ENCODE measurements at regions not wholly inside any gene's neighbourhood (a gene's known extent, or its start where the extent isn't known, plus 50 kb on each side); places are given as distances from the start of the nearest gene placed in this dataset.

DNA sequence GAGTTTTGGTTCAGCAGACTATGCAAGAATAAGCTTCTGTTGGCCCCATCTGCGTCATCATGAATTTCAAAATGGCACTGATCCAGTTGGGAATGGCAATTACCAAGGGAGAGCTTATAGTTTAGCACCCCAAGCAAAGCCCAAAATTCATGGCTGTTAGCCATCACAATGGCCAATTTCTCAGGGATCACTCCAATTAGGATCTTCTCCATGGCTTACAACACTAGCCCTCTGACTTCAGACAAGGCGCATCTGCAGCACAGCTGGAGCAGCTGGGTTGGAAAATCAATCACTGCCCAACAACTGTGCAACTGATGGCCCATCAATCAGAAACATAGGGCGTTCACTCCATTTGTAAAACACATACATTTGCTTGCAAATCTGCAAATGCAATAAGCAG, 273.6 kb downstream of the SRBD1 start:
- no peaks in the 10 kb centered on the region for H3K4me1 Mint-ChIP-seq (ENCODE audit: low read depth)
- H3K4me3 Mint-ChIP-seq: no peak overlapping the region
- H3K9me3 Mint-ChIP-seq: no peaks in the 10 kb centered on the region
- H3K27ac Mint-ChIP-seq: no peak overlapping the region
- no peaks in the 10 kb centered on the region for H3K36me3 Mint-ChIP-seq (ENCODE audit: low read depth)
- H3K27me3 Mint-ChIP-seq: peaks cover 4% of the 10 kb centered on the region

- H3K36me3 Mint-ChIP-seq (ENCODE audit: low read depth): no peaks in the 10 kb centered on the region
- H3K27ac Mint-ChIP-seq: no peak overlapping the region
- no peak overlapping the region for H3K4me3 Mint-ChIP-seq
- no peaks in the 10 kb centered on the region for H3K9me3 Mint-ChIP-seq
- no peaks in the 10 kb centered on the region for H3K4me1 Mint-ChIP-seq (ENCODE audit: low read depth)
- peaks cover 4% of the 10 kb centered on the region for H3K27me3 Mint-ChIP-seq
Measured at GRCh38 chr2:45334205-45334604, 276.9 kb downstream of the SRBD1 start.

DNA sequence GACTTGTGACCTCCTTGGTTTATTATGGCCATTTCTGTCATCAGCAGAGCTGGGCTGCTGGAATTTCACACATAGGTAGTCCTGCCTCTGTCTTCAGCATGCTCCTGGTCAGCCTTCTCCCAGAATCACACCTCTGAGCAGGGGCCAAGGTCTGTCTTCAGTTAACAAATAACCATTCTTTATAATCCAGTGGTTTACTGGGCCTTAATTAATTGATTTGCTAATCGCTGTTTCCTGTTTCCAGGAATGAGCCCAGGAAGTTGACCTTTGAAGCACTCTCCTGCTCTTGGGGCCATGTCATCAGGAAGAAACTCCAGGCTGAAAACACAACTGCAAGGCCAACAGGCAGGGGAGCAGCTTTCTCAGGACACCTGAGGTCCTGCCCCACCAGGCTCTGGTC, 278.5 kb downstream of the SRBD1 start:
- H3K36me3 Mint-ChIP-seq (ENCODE audit: low read depth): no peaks in the 10 kb centered on the region
- H3K4me1 Mint-ChIP-seq (ENCODE audit: low read depth): no peaks in the 10 kb centered on the region
- H3K4me3 Mint-ChIP-seq: no peak overlapping the region
- H3K9me3 Mint-ChIP-seq: no peaks in the 10 kb centered on the region
- H3K27me3 Mint-ChIP-seq: peaks cover 4% of the 10 kb centered on the region
- H3K27ac Mint-ChIP-seq: no peak overlapping the region

DNA sequence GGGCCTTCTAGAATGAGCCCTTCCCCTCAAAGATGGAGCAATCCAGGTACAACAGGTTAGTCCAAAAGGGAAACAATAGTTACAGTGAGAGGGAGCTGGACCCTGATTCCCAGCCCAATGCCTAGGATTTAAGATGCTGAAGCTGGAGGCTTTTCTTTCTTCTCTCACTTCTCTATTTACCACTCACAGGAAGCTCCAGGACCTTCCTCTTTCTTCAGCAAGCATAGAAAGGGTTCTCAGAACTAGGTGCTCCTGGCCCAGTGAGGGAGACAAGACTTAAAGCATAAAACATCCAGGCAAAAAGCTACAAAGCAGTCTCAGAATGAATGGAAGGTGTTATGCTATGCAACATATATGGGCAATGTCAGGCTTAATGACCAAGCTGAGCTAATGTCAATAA, 279.0 kb downstream of the SRBD1 start:
- Mint-ChIP-seq H3K4me3 (no peak overlapping the region), H3K27me3 (peaks cover 4% of the 10 kb centered on the region), H3K4me1 (ENCODE audit: low read depth) (no peaks in the 10 kb centered on the region), H3K36me3 (ENCODE audit: low read depth) (no peaks in the 10 kb centered on the region), H3K9me3 (no peaks in the 10 kb centered on the region), H3K27ac (no peak overlapping the region)

GRCh38 chr2:45331410-45331786, 279.7 kb downstream of the SRBD1 start:
- Mint-ChIP-seq H3K4me3 (no peak overlapping the region), H3K36me3 (ENCODE audit: low read depth) (no peaks in the 10 kb centered on the region), H3K27ac (no peak overlapping the region), H3K9me3 (no peaks in the 10 kb centered on the region), H3K4me1 (ENCODE audit: low read depth) (no peaks in the 10 kb centered on the region), H3K27me3 (peaks cover 4% of the 10 kb centered on the region)

- no peak overlapping the region for H3K4me3 Mint-ChIP-seq
- H3K9me3 Mint-ChIP-seq: no peaks in the 10 kb centered on the region
- no peaks in the 10 kb centered on the region for H3K36me3 Mint-ChIP-seq (ENCODE audit: low read depth)
- H3K27ac Mint-ChIP-seq: no peak overlapping the region
- H3K4me1 Mint-ChIP-seq (ENCODE audit: low read depth): no peaks in the 10 kb centered on the region
- peaks cover 4% of the 10 kb centered on the region for H3K27me3 Mint-ChIP-seq
Measured at GRCh38 chr2:45330637-45331409, 280.2 kb downstream of the SRBD1 start.

DNA sequence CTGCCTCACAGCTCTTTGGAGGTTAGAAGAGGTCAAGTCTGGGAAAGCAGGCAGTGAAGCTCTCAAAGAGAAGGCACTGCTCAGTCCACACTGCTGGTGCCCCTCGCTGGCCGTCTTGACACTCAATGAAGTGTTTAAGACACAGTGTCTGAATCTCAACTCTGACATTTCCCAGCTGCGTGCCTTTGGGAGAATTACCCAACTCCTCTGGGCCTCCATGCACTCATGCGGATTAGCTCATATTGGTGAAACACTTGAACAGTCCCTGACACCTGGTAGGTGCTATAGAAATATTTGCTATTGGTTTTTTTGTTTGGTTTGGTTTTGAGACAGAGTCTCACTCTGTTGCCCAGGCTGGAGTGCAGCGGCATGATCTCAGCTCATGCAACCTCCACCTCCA, 281.0 kb downstream of the SRBD1 start:
- no peaks in the 10 kb centered on the region for H3K36me3 Mint-ChIP-seq (ENCODE audit: low read depth)
- H3K27me3 Mint-ChIP-seq: peaks cover 4% of the 10 kb centered on the region
- H3K9me3 Mint-ChIP-seq: no peaks in the 10 kb centered on the region
- no peak overlapping the region for H3K4me3 Mint-ChIP-seq
- H3K4me1 Mint-ChIP-seq (ENCODE audit: low read depth): no peaks in the 10 kb centered on the region
- H3K27ac Mint-ChIP-seq: no peak overlapping the region

DNA sequence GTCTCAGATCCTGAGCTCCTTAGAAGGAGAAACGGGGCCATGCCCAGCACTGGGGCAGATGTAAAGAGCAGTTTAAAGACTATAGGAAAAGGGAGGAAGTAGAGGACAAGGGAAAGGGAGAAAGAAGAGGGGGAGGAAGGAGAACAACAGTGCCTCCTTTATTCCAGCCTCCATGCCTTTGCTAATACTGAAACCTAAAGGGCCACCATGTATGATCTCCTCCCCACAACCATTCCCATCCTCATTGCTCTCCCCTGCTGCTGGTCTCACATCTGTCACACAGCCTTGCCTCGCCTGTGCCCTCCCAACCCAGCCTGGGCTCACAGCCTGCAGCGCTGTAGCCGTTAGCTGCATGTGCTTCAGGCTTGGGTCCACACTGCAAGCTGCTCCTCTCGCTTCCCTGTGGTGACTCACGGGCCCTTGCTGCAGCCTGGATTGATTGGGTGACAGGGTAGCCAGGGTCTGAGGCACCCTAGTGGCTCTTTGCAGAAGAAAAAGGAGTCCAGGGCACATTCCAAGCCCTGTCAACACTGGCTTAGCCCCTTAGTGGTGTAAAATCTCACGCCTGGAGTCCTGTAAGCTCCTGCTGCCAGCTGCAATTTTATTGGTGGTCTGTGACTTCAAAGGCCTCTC, 281.9 kb downstream of the SRBD1 start:
- H3K27me3 Mint-ChIP-seq: peaks cover 4% of the 10 kb centered on the region
- H3K36me3 Mint-ChIP-seq (ENCODE audit: low read depth): no peaks in the 10 kb centered on the region
- H3K9me3 Mint-ChIP-seq: no peaks in the 10 kb centered on the region
- no peak overlapping the region for H3K27ac Mint-ChIP-seq
- no peaks in the 10 kb centered on the region for H3K4me1 Mint-ChIP-seq (ENCODE audit: low read depth)
- H3K4me3 Mint-ChIP-seq: no peak overlapping the region

- Mint-ChIP-seq H3K4me1 (ENCODE audit: low read depth) (no peaks in the 10 kb centered on the region), H3K4me3 (no peak overlapping the region), H3K36me3 (ENCODE audit: low read depth) (no peaks in the 10 kb centered on the region), H3K27me3 (peaks cover 4% of the 10 kb centered on the region), H3K27ac (no peak overlapping the region), H3K9me3 (no peaks in the 10 kb centered on the region)
Measured at GRCh38 chr2:45328264-45328870, 282.7 kb downstream of the SRBD1 start.

GRCh38 chr2:45323344-45323743, 287.7 kb downstream of the SRBD1 start:
- Mint-ChIP-seq H3K27ac (no peak overlapping the region), H3K4me1 (ENCODE audit: low read depth) (no peaks in the 10 kb centered on the region), H3K9me3 (no peaks in the 10 kb centered on the region), H3K27me3 (peaks cover 6% of the 10 kb centered on the region), H3K4me3 (no peak overlapping the region), H3K36me3 (ENCODE audit: low read depth) (no peaks in the 10 kb centered on the region)

DNA sequence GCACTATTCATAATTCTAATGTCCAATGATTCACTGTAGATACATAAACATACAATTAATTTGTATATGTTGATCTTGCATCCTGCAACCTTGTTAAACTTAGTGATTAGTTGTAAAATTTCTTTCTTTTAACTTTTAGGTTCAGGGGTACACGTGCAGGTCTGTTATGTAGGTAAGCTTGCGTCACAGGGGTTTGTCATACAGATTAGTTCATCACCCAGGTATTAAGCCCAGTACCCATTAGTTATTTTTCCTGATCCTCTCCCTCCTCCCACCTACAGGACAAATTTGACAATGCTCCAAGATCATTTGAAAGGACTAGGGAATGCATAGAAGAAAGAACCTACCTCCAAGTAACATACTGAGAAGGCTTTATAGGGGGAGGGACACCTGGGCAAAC, 290.1 kb downstream of the SRBD1 start:
- H3K27ac Mint-ChIP-seq: no peak overlapping the region
- H3K27me3 Mint-ChIP-seq: peaks cover 6% of the 10 kb centered on the region
- no peaks in the 10 kb centered on the region for H3K36me3 Mint-ChIP-seq (ENCODE audit: low read depth)
- H3K9me3 Mint-ChIP-seq: no peaks in the 10 kb centered on the region
- H3K4me1 Mint-ChIP-seq (ENCODE audit: low read depth): no peaks in the 10 kb centered on the region
- H3K4me3 Mint-ChIP-seq: no peak overlapping the region

- Mint-ChIP-seq H3K4me1 (ENCODE audit: low read depth) (no peaks in the 10 kb centered on the region), H3K9me3 (no peaks in the 10 kb centered on the region), H3K27me3 (peaks cover 6% of the 10 kb centered on the region), H3K36me3 (ENCODE audit: low read depth) (no peaks in the 10 kb centered on the region), H3K27ac (no peak overlapping the region), H3K4me3 (no peak overlapping the region)
Measured at GRCh38 chr2:45319683-45320455, 291.2 kb downstream of the SRBD1 start.

DNA sequence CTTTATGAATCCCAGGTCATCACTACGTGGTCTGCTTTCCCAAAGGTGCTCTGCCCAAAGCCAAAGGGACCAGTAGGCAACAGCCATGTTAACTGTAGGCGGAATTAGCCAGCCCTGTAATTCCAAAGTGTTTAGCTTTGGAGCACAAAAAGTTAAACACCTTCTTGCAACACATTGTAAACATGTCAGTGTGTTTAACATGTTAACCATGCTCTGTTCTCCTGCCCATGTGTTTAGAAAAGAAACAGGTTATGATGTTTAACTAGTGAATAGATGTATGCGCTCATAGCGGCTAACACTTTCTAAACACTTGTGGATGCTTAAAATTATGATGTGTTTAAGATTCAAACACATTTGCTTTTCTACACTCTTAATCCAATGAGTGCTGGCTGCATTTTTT, 292.4 kb downstream of the SRBD1 start:
- H3K36me3 Mint-ChIP-seq (ENCODE audit: low read depth): no peaks in the 10 kb centered on the region
- H3K4me3 Mint-ChIP-seq: no peak overlapping the region
- H3K27ac Mint-ChIP-seq: no peak overlapping the region
- H3K9me3 Mint-ChIP-seq: no peaks in the 10 kb centered on the region
- H3K4me1 Mint-ChIP-seq (ENCODE audit: low read depth): no peaks in the 10 kb centered on the region
- H3K27me3 Mint-ChIP-seq: peaks cover 6% of the 10 kb centered on the region

GRCh38 chr2:45316576-45317338, 294.3 kb downstream of the SRBD1 start:
- Mint-ChIP-seq H3K4me3 (no peak overlapping the region), H3K36me3 (ENCODE audit: low read depth) (no peaks in the 10 kb centered on the region), H3K27me3 (peaks cover 6% of the 10 kb centered on the region), H3K4me1 (ENCODE audit: low read depth) (no peaks in the 10 kb centered on the region), H3K27ac (no peak overlapping the region), H3K9me3 (no peaks in the 10 kb centered on the region)

Data from stimulated activated naive CD8-positive, alpha-beta T cell treated with anti-CD3 and anti-CD28 coated beads, Interleukin-15, Interleukin-2, amounts not matched to agents 100 ng/mL and 50 ng/mL, for 24 hours (primary cell).